ENCODE measurements at regions not wholly inside any gene's neighbourhood (a gene's known extent, or its start where the extent isn't known, plus 50 kb on each side); places are given as distances from the start of the nearest gene placed in this dataset.
A peak's percentile ranks its signal among the peaks of the same experiment; 100 is the strongest.

GRCh38 chr6:14258695-14259593 is 141.4 kb downstream of the CD83 start:
- Histone ChIP-seq H3K4me1 (peaks cover 12% of the 10 kb centered on the region), H3K4me2 (ENCODE audit: low read length) (no peak overlapping the region), H3K79me2 (no peaks in the 10 kb centered on the region), H3K27me3 (ENCODE audit: control insufficient read depth, insufficient read depth, low read length) (no peaks in the 10 kb centered on the region), H3K9me3 (ENCODE audit: control insufficient read depth, low read length) (no peaks in the 10 kb centered on the region), H3K27ac (no peak overlapping the region), H3K4me3 (ENCODE audit: low read depth, low read length) (no peak overlapping the region), H2AFZ (peak overlapping the region; percentile 35), H3K36me3 (ENCODE audit: control insufficient read depth, insufficient read depth, low read length) (no peaks in the 10 kb centered on the region), H3K9ac (no peak overlapping the region)
- TF ChIP-seq, protein P1, sequence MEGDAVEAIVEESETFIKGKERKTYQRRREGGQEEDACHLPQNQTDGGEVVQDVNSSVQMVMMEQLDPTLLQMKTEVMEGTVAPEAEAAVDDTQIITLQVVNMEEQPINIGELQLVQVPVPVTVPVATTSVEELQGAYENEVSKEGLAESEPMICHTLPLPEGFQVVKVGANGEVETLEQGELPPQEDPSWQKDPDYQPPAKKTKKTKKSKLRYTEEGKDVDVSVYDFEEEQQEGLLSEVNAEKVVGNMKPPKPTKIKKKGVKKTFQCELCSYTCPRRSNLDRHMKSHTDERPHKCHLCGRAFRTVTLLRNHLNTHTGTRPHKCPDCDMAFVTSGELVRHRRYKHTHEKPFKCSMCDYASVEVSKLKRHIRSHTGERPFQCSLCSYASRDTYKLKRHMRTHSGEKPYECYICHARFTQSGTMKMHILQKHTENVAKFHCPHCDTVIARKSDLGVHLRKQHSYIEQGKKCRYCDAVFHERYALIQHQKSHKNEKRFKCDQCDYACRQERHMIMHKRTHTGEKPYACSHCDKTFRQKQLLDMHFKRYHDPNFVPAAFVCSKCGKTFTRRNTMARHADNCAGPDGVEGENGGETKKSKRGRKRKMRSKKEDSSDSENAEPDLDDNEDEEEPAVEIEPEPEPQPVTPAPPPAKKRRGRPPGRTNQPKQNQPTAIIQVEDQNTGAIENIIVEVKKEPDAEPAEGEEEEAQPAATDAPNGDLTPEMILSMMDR (IDR thresholded peaks at IDR 0.05) = no peak

DNA sequence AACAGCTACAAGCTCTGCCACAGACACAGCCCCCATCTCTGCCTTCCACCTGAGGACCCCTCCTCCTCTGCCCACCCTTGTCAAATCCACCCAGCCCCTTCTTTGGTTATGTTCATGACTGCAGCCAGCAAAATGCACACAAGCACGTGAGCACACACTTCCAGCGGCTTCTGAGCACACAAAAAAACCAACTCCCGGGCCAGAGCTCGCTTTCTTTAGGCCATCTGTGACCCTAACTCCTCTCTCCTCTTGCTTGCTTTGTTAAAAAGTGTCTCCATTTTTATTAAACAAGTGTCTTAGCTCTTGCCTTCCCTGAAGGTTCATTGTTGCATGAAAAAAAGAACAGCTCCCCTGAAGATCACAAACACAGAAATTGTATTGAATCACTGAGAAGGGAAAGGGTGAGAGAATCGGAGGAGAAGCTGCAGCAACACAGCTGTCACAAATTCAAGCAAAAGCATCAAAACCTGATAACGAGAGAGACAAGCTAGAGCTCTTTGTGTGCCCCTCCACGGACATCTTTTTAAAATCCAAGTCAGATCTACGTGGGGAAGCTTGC is 142.1 kb downstream of the CD83 start:
- no peak overlapping the region for H3K27ac ChIP-seq

GRCh38 chr6:14260839-14261238 is 143.3 kb downstream of the CD83 start:
- Histone ChIP-seq H3K4me1 (peaks cover 7% of the 10 kb centered on the region), H3K79me2 (no peaks in the 10 kb centered on the region), H3K4me3 (ENCODE audit: low read depth, low read length) (no peak overlapping the region), H3K9me3 (ENCODE audit: control insufficient read depth, low read length) (no peaks in the 10 kb centered on the region), H3K27me3 (ENCODE audit: control insufficient read depth, insufficient read depth, low read length) (no peaks in the 10 kb centered on the region), H3K27ac (no peak overlapping the region), H2AFZ (no peak overlapping the region), H3K4me2 (ENCODE audit: low read length) (no peak overlapping the region), H3K36me3 (ENCODE audit: control insufficient read depth, insufficient read depth, low read length) (no peaks in the 10 kb centered on the region), H3K9ac (no peak overlapping the region)
- TF ChIP-seq, protein P1 (IDR thresholded peaks at IDR 0.05) = no peak

More for the DNA sequence above, 142.1 kb downstream of the CD83 start:
- Histone ChIP-seq H3K79me2 (no peaks in the 10 kb centered on the region), H3K4me2 (ENCODE audit: low read length) (no peak overlapping the region), H3K36me3 (ENCODE audit: control insufficient read depth, insufficient read depth, low read length) (no peaks in the 10 kb centered on the region), H2AFZ (no peak overlapping the region), H3K27me3 (ENCODE audit: control insufficient read depth, insufficient read depth, low read length) (no peaks in the 10 kb centered on the region), H3K4me1 (peaks cover 12% of the 10 kb centered on the region), H3K4me3 (ENCODE audit: low read depth, low read length) (no peak overlapping the region), H3K9ac (no peak overlapping the region), H3K9me3 (ENCODE audit: control insufficient read depth, low read length) (no peaks in the 10 kb centered on the region)
- TF ChIP-seq, protein P1 (IDR thresholded peaks at IDR 0.05) = no peak

GRCh38 chr6:14263881-14264424 is 146.4 kb downstream of the CD83 start:
- Histone ChIP-seq H3K9me3 (ENCODE audit: control insufficient read depth, low read length) (no peaks in the 10 kb centered on the region), H3K27ac (no peak overlapping the region), H2AFZ (no peak overlapping the region), H3K4me1 (no peaks in the 10 kb centered on the region), H3K4me2 (ENCODE audit: low read length) (no peak overlapping the region), H3K79me2 (no peaks in the 10 kb centered on the region), H3K9ac (no peak overlapping the region), H3K27me3 (ENCODE audit: control insufficient read depth, insufficient read depth, low read length) (no peaks in the 10 kb centered on the region), H3K4me3 (ENCODE audit: low read depth, low read length) (no peak overlapping the region), H3K36me3 (ENCODE audit: control insufficient read depth, insufficient read depth, low read length) (no peaks in the 10 kb centered on the region)
- TF ChIP-seq, protein P1 (IDR thresholded peaks at IDR 0.05) = no peak

Data from parathyroid adenoma (tissue), 2 donors.